PC-9 (cell line): ENCODE measurements at regions not wholly inside any gene's neighbourhood (a gene's known extent, or its start where the extent isn't known, plus 50 kb on each side); places are given as distances from the start of the nearest gene placed in this dataset.

Experiments used
- BruUV-seq: library from RNA; stranded (reverse); fragments of 400-500 nt; replicated peaks from 2 replicates; lab custom pipeline; 2021; lab: Mats Ljungman, UMichigan
- CTCF ChIA-PET: fragments of 300-600 bp; sonication (Branson Sonifier 250); formaldehyde crosslinking; loops from one replicate; lab custom pipeline; 2022; ENCODE audit warnings: antibody characterized with exemption; lab: Charles Lee
- POLR2A ChIA-PET: fragments of 300-600 bp; sonication (Branson Sonifier 250); formaldehyde crosslinking; loops from one replicate; lab custom pipeline; 2022; ENCODE audit warnings: antibody characterized with exemption; ENCODE audit not compliant: unreplicated experiment; lab: Charles Lee
- DNase-seq, 2 experiments: peaks; one replicate each; pipeline versions ENCODE4 v3.0.0 to v3.0.0-alpha.2; 2015 to 2022; ENCODE audit warnings: mixed read lengths in 1 of 2
- H2AFZ ChIP-seq: fragments of 200-600 bp; sonication (generic); 2 replicates; pipeline ENCODE4 v1.8.1; 2017; ENCODE audit warnings: antibody characterized with exemption
- H3F3A ChIP-seq: fragments of 200-600 bp; sonication (generic); 2 replicates; pipeline ENCODE4 v1.8.1; 2017; ENCODE audit warnings: antibody characterized with exemption, mild to moderate bottlenecking, low read depth; ENCODE audit not compliant: insufficient read depth
- H3K27ac ChIP-seq: fragments of 200-600 bp; sonication (generic); 2 replicates; pipeline ENCODE4 v1.6.1; 2016; ENCODE audit warnings: mixed run types
- H3K27me3 ChIP-seq: fragments of 200-600 bp; sonication (generic); 2 replicates; pipeline ENCODE4 v1.6.1; 2016; ENCODE audit warnings: low read depth, mixed run types; ENCODE audit not compliant: insufficient read depth
- H3K36me3 ChIP-seq: fragments of 200-600 bp; sonication (generic); 2 replicates; pipeline ENCODE4 v1.6.1; 2016; ENCODE audit warnings: low read depth, mixed run types
- H3K4me1 ChIP-seq: fragments of 200-600 bp; sonication (generic); replicated peaks from 2 replicates; pipeline ENCODE4 v1.6.1; 2016; ENCODE audit warnings: mixed run types; ENCODE audit not compliant: insufficient read depth
- H3K4me2 ChIP-seq: fragments of 200-600 bp; sonication (generic); 2 replicates; pipeline ENCODE4 v1.6.1; 2017; ENCODE audit warnings: mixed run types
- H3K4me3 ChIP-seq: fragments of 200-600 bp; sonication (generic); 2 replicates; pipeline ENCODE4 v1.6.1; 2016; ENCODE audit warnings: mixed run types
- H3K79me2 ChIP-seq: fragments of 200-600 bp; sonication (generic); 2 replicates; pipeline ENCODE4 v1.6.1; 2017; ENCODE audit warnings: low read depth, mixed run types
- H3K9me2 ChIP-seq: fragments of 200-600 bp; sonication (generic); 2 replicates; pipeline ENCODE4 v1.8.1; 2017; ENCODE audit warnings: mild to moderate bottlenecking; ENCODE audit not compliant: insufficient read depth
- H3K9me3 ChIP-seq: fragments of 200-600 bp; sonication (generic); 2 replicates; pipeline ENCODE4 v1.8.1; 2016; ENCODE audit warnings: low read depth; ENCODE audit not compliant: insufficient read depth
- H4K20me1 ChIP-seq: fragments of 200-600 bp; sonication (generic); 2 replicates; pipeline ENCODE4 v1.8.1; 2017; ENCODE audit not compliant: insufficient read depth
- EZH2 ChIP-seq: fragments of 200-600 bp; sonication (generic); IDR thresholded peaks from 2 replicates; pipeline ENCODE4 v1.8.0; 2017; ENCODE audit warnings: antibody characterized with exemption, low read depth
- intact Hi-C: fragments of 100-400 bp; cut with micrococcal nuclease; formaldehyde crosslinking; loops from one replicate; pipeline ENCODE4 v1.10.0; 2022; ENCODE audit not compliant: unreplicated experiment
- TF ChIP-seq, protein P1 (sequence below): fragments of 200-600 bp; sonication (generic); conservative IDR thresholded peaks from 2 replicates; pipeline ENCODE4 v1.6.1; 2017; ENCODE audit warnings: mixed run types, antibody characterized with exemption, mild to moderate bottlenecking, moderate library complexity

DNA sequence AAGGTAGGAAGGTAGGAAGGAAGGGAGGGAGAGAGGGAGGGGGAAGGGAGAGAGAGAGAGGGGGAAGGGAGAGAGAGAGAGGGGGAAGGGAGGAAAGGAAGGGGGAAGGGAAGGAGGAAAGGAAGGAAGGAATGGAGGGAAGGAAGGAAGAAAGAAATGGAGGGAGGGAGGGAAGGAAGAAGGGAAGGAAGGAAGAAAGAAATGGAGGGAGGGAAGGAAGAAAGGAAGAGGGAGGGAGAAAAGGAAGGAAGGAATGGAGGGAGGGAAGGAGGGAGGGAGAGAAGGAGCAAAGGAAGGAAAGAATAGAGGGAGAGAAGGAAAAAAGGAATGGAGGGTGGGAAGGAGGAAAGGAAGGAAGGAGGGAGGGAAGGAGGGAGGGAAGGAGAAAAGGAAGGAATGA lies 176.4 kb upstream of the PTER start:
- H3F3A ChIP-seq: no peaks in the 10 kb centered on the region
- no peaks in the 10 kb centered on the region; the same call in 1 of the 2 replicates for H3K27me3 ChIP-seq
- TF ChIP-seq, protein P1, sequence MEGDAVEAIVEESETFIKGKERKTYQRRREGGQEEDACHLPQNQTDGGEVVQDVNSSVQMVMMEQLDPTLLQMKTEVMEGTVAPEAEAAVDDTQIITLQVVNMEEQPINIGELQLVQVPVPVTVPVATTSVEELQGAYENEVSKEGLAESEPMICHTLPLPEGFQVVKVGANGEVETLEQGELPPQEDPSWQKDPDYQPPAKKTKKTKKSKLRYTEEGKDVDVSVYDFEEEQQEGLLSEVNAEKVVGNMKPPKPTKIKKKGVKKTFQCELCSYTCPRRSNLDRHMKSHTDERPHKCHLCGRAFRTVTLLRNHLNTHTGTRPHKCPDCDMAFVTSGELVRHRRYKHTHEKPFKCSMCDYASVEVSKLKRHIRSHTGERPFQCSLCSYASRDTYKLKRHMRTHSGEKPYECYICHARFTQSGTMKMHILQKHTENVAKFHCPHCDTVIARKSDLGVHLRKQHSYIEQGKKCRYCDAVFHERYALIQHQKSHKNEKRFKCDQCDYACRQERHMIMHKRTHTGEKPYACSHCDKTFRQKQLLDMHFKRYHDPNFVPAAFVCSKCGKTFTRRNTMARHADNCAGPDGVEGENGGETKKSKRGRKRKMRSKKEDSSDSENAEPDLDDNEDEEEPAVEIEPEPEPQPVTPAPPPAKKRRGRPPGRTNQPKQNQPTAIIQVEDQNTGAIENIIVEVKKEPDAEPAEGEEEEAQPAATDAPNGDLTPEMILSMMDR: no peak
- TF ChIP-seq EZH2: no peak
- ChIA-PET CTCF (interaction anchor here (0.6 kb wide), 1 partner anchor 153 kb away, joined by 4 read pairs; no protein-coding TSS in a partner anchor), POLR2A (no interaction called here)
- intact Hi-C loops: no loop called here
- H3K4me1 ChIP-seq: no peaks in the 10 kb centered on the region
- H3K9me2 ChIP-seq: no peaks in the 10 kb centered on the region
- no peaks in the 10 kb centered on the region for H4K20me1 ChIP-seq
- H3K27ac ChIP-seq: no peak overlapping the region
- no peaks in the 10 kb centered on the region for H3K79me2 ChIP-seq
- H3K9me3 ChIP-seq: no peaks in the 10 kb centered on the region
- no peaks in the 10 kb centered on the region for H3K36me3 ChIP-seq
- no TSS peak for BruUV-seq
- no peak for DNase-seq
- no peak overlapping the region for H3K4me2 ChIP-seq
- no peak overlapping the region for H3K4me3 ChIP-seq
- H2AFZ ChIP-seq: no peak overlapping the region

DNA sequence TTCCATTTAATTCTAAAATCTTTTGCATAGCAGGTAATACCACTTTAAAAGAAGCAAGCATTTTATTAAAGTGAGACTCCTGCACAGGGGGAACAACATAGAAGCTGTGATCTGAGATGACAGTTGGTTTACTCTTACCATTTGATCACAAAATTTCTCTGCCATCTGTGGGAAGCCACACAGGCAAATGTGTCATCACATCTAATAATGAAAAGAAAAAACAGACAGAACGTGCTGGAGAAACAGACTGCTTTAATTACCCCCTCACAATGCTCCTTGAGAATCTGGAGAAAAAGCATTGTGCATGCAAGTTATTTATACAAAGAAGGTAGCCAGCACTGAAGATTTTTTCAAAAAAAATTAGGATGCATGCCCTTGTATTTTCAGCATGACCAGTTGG lies 165.2 kb upstream of the PTER start:
- H3K79me2 ChIP-seq: no peaks in the 10 kb centered on the region
- no peaks in the 10 kb centered on the region for H4K20me1 ChIP-seq
- no peaks in the 10 kb centered on the region for H3F3A ChIP-seq
- TF ChIP-seq, protein P1: no peak
- TF ChIP-seq EZH2: no peak
- BruUV-seq: no TSS peak
- H3K4me2 ChIP-seq: no peak overlapping the region
- H2AFZ ChIP-seq: no peak overlapping the region
- DNase-seq: no peak
- ChIA-PET CTCF (no interaction called here), POLR2A (no interaction called here)
- H3K9me3 ChIP-seq: no peaks in the 10 kb centered on the region
- H3K27ac ChIP-seq: no peak overlapping the region
- intact Hi-C loops: no loop called here
- H3K27me3 ChIP-seq: no peaks in the 10 kb centered on the region
- no peak overlapping the region for H3K4me3 ChIP-seq
- H3K4me1 ChIP-seq: no peaks in the 10 kb centered on the region
- H3K36me3 ChIP-seq: no peaks in the 10 kb centered on the region
- H3K9me2 ChIP-seq: no peaks in the 10 kb centered on the region

DNA sequence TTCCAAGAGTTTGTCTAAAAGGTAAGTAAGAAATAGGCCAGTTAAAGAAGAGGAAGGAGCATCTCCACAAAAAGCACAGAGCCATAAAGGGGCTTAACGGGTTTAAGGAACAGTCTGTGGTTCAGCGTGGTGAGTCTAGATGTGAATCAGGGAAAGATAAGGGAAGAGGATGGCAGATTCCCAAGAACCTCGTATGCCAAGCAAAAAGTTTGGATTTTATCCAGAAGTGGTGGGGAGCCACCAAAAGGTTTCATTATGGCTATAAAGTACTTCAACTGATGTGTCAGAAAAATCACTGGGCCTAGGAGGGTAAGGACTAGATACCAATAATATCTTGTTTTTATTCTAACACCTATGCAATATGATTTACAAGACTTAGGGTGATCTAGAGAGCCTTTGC lies 161.9 kb upstream of the PTER start:
- POLR2A ChIA-PET: no interaction called here
- BruUV-seq: no TSS peak

More for the DNA sequence above, 161.9 kb upstream of the PTER start:
- no peak for DNase-seq
- Histone ChIP-seq H3K4me1 (no peaks in the 10 kb centered on the region), H3K27me3 (no peaks in the 10 kb centered on the region), H3K9me3 (no peaks in the 10 kb centered on the region), H4K20me1 (no peaks in the 10 kb centered on the region), H3K79me2 (no peaks in the 10 kb centered on the region), H3K36me3 (no peaks in the 10 kb centered on the region), H3K9me2 (no peaks in the 10 kb centered on the region), H2AFZ (no peak overlapping the region), H3K27ac (no peak overlapping the region), H3K4me3 (no peak overlapping the region), H3F3A (no peaks in the 10 kb centered on the region), H3K4me2 (no peak overlapping the region)
- no peak for TF ChIP-seq EZH2
- TF ChIP-seq, protein P1: no peak
- intact Hi-C loops: no loop called here
- CTCF ChIA-PET: no interaction called here
